HepG2 (cell line): ENCODE measurements at regions not wholly inside any gene's neighbourhood (a gene's known extent, or its start where the extent isn't known, plus 50 kb on each side); places are given as distances from the start of the nearest gene placed in this dataset.

Source experiments
- ATAC-seq: fragments of 200-7000 bp; cut with Tn5 transposase; 3 replicates; pipeline ENCODE4 v1.9.1; 2020; ENCODE audit warnings: mild to moderate bottlenecking, moderate library complexity
- BruUV-seq: library from RNA; stranded (reverse); fragments of 400-500 nt; replicated peaks from 2 replicates; lab custom pipeline; 2021; lab: Mats Ljungman, UMichigan
- CTCF ChIA-PET: fragments of 300-600 bp; formaldehyde crosslinking; extraction: SDS; loops from one replicate; lab custom pipeline; 2021; ENCODE audit warnings: low total read pairs, inconsistent platforms, low intra/inter-chr PET ratio; lab: Yijun Ruan, JAX
- POLR2A ChIA-PET: fragments of 350-600 bp; sonication (Branson Sonifier 250); formaldehyde crosslinking; loops from one replicate; lab custom pipeline; 2020; ENCODE audit warnings: antibody characterized with exemption, inconsistent platforms; lab: Yijun Ruan, JAX
- DNase-seq: peaks from one replicate; pipeline ENCODE4 v3.0.0-alpha.2; 2015; ENCODE audit warnings: low spot score
- FAIRE-seq: peaks from 3 replicates; lab custom pipeline; 2011; peaks lifted over from hg19 to GRCh38; lab: Jason Lieb, UNC
- H2AFZ ChIP-seq: one replicate; pipeline ENCODE4 v1.6.1; 2011; ENCODE audit warnings: low read length, inconsistent platforms
- H3K27ac ChIP-seq: fragments of 300-600 bp; 3 replicates; pipeline ENCODE4 v1.8.0; 2011; ENCODE audit warnings: mixed run types, mild to moderate bottlenecking, mixed read lengths, low read length, inconsistent platforms; ENCODE audit not compliant: insufficient read depth; ENCODE audit errors: extremely low read length
- H3K27me3 ChIP-seq, 2 experiments: fragments of 200-600 bp in 1 of 2; 2 replicates in 1 of 2; 3 replicates in 1 of 2; pipeline versions ENCODE4 v1.6.0 to v1.8.0; 2011; ENCODE audit warnings: low read length in 2 of 2, mild to moderate bottlenecking in 2 of 2, moderate library complexity in 2 of 2, inconsistent platforms in 1 of 2; ENCODE audit not compliant: insufficient read depth in 2 of 2, control insufficient read depth in 1 of 2
- H3K36me3 ChIP-seq, 2 experiments: fragments of 200-600 bp in 1 of 2; replicated peaks in 1 of 2; 2 replicates in 1 of 2; 3 replicates in 1 of 2; pipeline versions ENCODE4 v1.5.1 to v1.8.0; 2011; ENCODE audit warnings: low read length in 2 of 2, inconsistent platforms in 1 of 2; ENCODE audit not compliant: insufficient read depth in 2 of 2, control insufficient read depth in 1 of 2
- H3K4me1 ChIP-seq: 2 replicates; pipeline ENCODE4 v1.5.1; 2012; ENCODE audit warnings: low read length, inconsistent platforms; ENCODE audit not compliant: insufficient read depth
- H3K4me2 ChIP-seq: 2 replicates; pipeline ENCODE4 v1.6.0; 2011; ENCODE audit warnings: low read depth, low read length, inconsistent platforms
- H3K4me3 ChIP-seq, 3 experiments: fragments of 200-600 bp in 1 of 3; sonication (generic), shearing (Covaris generic) in 1 of 3; replicated peaks in 1 of 3; 2 replicates each; pipeline ENCODE4 v1.5.1; 2011 to 2016; ENCODE audit warnings: low read length in 3 of 3, inconsistent platforms in 2 of 3, low read depth in 2 of 3, mild to moderate bottlenecking in 2 of 3, control low read depth in 1 of 3, mixed read lengths in 1 of 3; ENCODE audit not compliant: insufficient read depth in 1 of 3
- H3K79me2 ChIP-seq: one replicate; pipeline ENCODE4 v1.6.1; 2011; ENCODE audit warnings: low read length, inconsistent platforms; ENCODE audit not compliant: insufficient read depth
- H3K9ac ChIP-seq: 2 replicates; pipeline ENCODE4 v1.6.0; 2011; ENCODE audit warnings: mild to moderate bottlenecking, low read depth, low read length, inconsistent platforms; ENCODE audit not compliant: insufficient read depth
- H3K9me3 ChIP-seq: 2 replicates; pipeline ENCODE4 v1.5.1; 2012; ENCODE audit warnings: mild to moderate bottlenecking, low read length
- H4K20me1 ChIP-seq: 2 replicates; pipeline ENCODE4 v1.6.0; 2011; ENCODE audit warnings: inconsistent platforms, mild to moderate bottlenecking, low read length, moderate library complexity; ENCODE audit not compliant: insufficient read depth
- CHD4 ChIP-seq: fragments of 200-600 bp; sonication (generic); IDR thresholded peaks from 2 replicates; pipeline ENCODE4 v1.7.0; 2017; ENCODE audit warnings: mild to moderate bottlenecking, low read length, borderline replicate concordance
- CREBL2 ChIP-seq: sonication (generic); formaldehyde crosslinking; IDR thresholded peaks from 2 replicates; pipeline ENCODE4 v1.8.1; 2023; ENCODE audit warnings: missing genetic modification reagents, mild to moderate bottlenecking, borderline replicate concordance
- DZIP1 ChIP-seq: sonication (generic); formaldehyde crosslinking; IDR thresholded peaks from 2 replicates; pipeline ENCODE4 v1.5.0; 2020; ENCODE audit warnings: mild to moderate bottlenecking, missing genetic modification reagents
- GATAD2A ChIP-seq: IDR thresholded peaks from 2 replicates; pipeline ENCODE4 v1.6.1; 2016
- HNRNPL ChIP-seq: fragments of 200-400 bp; formaldehyde crosslinking; IDR thresholded peaks from 2 replicates; pipeline ENCODE4 v1.6.1; 2017; ENCODE audit warnings: mild to moderate bottlenecking, low read depth, low read length
- MAZ ChIP-seq, 2 experiments: sonication (generic) in 1 of 2; formaldehyde crosslinking in 1 of 2; IDR thresholded peaks; 2 replicates each; pipeline versions ENCODE4 v1.5.0 to v1.6.1; 2012 to 2020; ENCODE audit warnings: low read depth in 2 of 2, mild to moderate bottlenecking in 2 of 2, borderline replicate concordance in 1 of 2, improper control_type of control experiment in 1 of 2, low read length in 1 of 2, missing genetic modification reagents in 1 of 2, moderate library complexity in 1 of 2
- MTERF4 ChIP-seq: sonication (generic); formaldehyde crosslinking; IDR thresholded peaks from 2 replicates; pipeline ENCODE4 v1.8.0; 2023; ENCODE audit warnings: mild to moderate bottlenecking, missing genetic modification reagents
- RFXANK ChIP-seq: IDR thresholded peaks from 2 replicates; pipeline ENCODE4 v1.6.1; 2016
- TAF1 ChIP-seq: sonication (generic); formaldehyde crosslinking; IDR thresholded peaks from 2 replicates; pipeline ENCODE4 v1.4.0; 2020; ENCODE audit warnings: missing genetic modification reagents
- TMF1 ChIP-seq: sonication (generic); formaldehyde crosslinking; IDR thresholded peaks from 2 replicates; pipeline ENCODE4 v1.8.1; 2022; ENCODE audit warnings: low read depth, missing genetic modification reagents
- ZC3H13 ChIP-seq: sonication (generic); formaldehyde crosslinking; IDR thresholded peaks from 2 replicates; pipeline ENCODE4 v1.8.1; 2023; ENCODE audit warnings: mild to moderate bottlenecking, missing genetic modification reagents, moderate library complexity
- ZGPAT ChIP-seq: IDR thresholded peaks from 2 replicates; pipeline ENCODE4 v1.6.1; 2016; ENCODE audit warnings: mild to moderate bottlenecking
- ZNF207 ChIP-seq: fragments of 450-650 bp; IDR thresholded peaks from 2 replicates; pipeline ENCODE4 v1.6.1; 2016; ENCODE audit warnings: antibody characterized with exemption, borderline replicate concordance
- ZNF446 ChIP-seq: sonication (generic); formaldehyde crosslinking; IDR thresholded peaks from 2 replicates; pipeline ENCODE4 v1.5.0; 2020; ENCODE audit warnings: mild to moderate bottlenecking, missing genetic modification reagents
- WGBS: methylation state at CpG from one replicate; pipeline ENCODE4 v1.1.6; 2017; ENCODE audit warnings: low lambda C conversion rate; 5-methylcytosine and 5-hydroxymethylcytosine counted together
- in situ Hi-C: cut with HindIII; loops from 2 replicates; pipeline ENCODE4 v1.10.0; 2017; ENCODE audit warnings: low pct_unique_long_range_greater_than_20kb; ENCODE audit not compliant: extremely low pct_ligation_motif_present
- intact Hi-C: fragments of 100-400 bp; cut with micrococcal nuclease; formaldehyde crosslinking; loops from one replicate; pipeline ENCODE4 v1.10.0; 2022; ENCODE audit not compliant: unreplicated experiment

- Histone ChIP-seq H3K4me2 (no peak overlapping the region), H3K27ac (no peak overlapping the region)
- TF ChIP-seq RFXANK (CRISPR knock-in tag): no peak
- no peak for TF ChIP-seq TMF1 (CRISPR knock-in tag)
- no peak for TF ChIP-seq TAF1 (CRISPR knock-in tag)
- no peak for TF ChIP-seq MTERF4 (CRISPR knock-in tag)
- no peak for TF ChIP-seq CREBL2 (CRISPR knock-in tag)
- TF ChIP-seq GATAD2A (CRISPR knock-in tag): no peak
- no peak for TF ChIP-seq CHD4
- TF ChIP-seq ZC3H13 (CRISPR knock-in tag): no peak
- no peak for TF ChIP-seq DZIP1 (CRISPR knock-in tag)
- no peak for TF ChIP-seq HNRNPL
- no peak for TF ChIP-seq ZNF207
- no peak for TF ChIP-seq ZGPAT
- no peak for TF ChIP-seq MAZ (IDR thresholded peaks at IDR 0.05; ENCODE audit: borderline replicate concordance, low read depth, low read length)
- no peak for TF ChIP-seq MAZ (CRISPR knock-in tag; IDR thresholded peaks at IDR 0.05; ENCODE audit: low read depth)
- TF ChIP-seq ZNF446 (CRISPR knock-in tag): no peak
- TF ChIP-seq, all 625 proteins: peak for 0
- in situ Hi-C loops: no loop called here
- intact Hi-C loops: no loop called here
- no peaks in the 10 kb centered on the region for H3K4me1 ChIP-seq
- ChIA-PET CTCF (no interaction called here), POLR2A (no interaction called here)
- H3K27me3 ChIP-seq: peaks cover 0 to 3% of the 10 kb centered on the region in 2 experiments; a peak in 1 of 5 replicates
- DNase-seq (peak; percentile 4), FAIRE-seq (no peak), ATAC-seq (no peak)
- no peaks in the 10 kb centered on the region for H3K36me3 ChIP-seq
- BruUV-seq: no TSS peak
- no peaks in the 10 kb centered on the region for H4K20me1 ChIP-seq
- no peak overlapping the region for H2AFZ ChIP-seq
- no peaks in the 10 kb centered on the region for H3K9me3 ChIP-seq
- 16% methylated on average over 4 of the region's 4 CpGs for WGBS
- no peak overlapping the region for H3K4me3 ChIP-seq
- no peak overlapping the region for H3K9ac ChIP-seq
- no peaks in the 10 kb centered on the region for H3K79me2 ChIP-seq
Measured at GRCh38 chr15:94105760-94106159, 125.6 kb upstream of the MCTP2 start.
